ENCODE measurements at regions not wholly inside any gene's neighbourhood (a gene's known extent, or its start where the extent isn't known, plus 50 kb on each side); places are given as distances from the start of the nearest gene placed in this dataset.
"Not testable (repeated sequence)": the region's sequence is repeated elsewhere in the genome, so short reads cannot be mapped to it uniquely, and the experiment has no call there.

GRCh38 chr13:90938848-90939247 is 408.6 kb upstream of the MIR17HG start:
- H3K27ac ChIP-seq (ENCODE audit: extremely low read depth, low read depth, low read length) = no peak overlapping the region
- H3K9me3 ChIP-seq (ENCODE audit: control insufficient read depth, insufficient read depth, low read depth, low read length) = no peaks in the 10 kb centered on the region
- CTCF ChIA-PET = no interaction called here
- no peaks in the 10 kb centered on the region for H3K4me1 ChIP-seq (ENCODE audit: control insufficient read depth, insufficient read depth, low read length)
- H3K36me3 ChIP-seq (ENCODE audit: control insufficient read depth in 2 of 2, insufficient read depth in 1 of 2, low read length in 2 of 2) = no peaks in the 10 kb centered on the region
- no peak for TF ChIP-seq ZNF26 (tag by site-specific recombination; IDR thresholded peaks at IDR 0.05)
- no peak for TF ChIP-seq ZNF658 (tag by site-specific recombination; IDR thresholded peaks at IDR 0.05)
- no peak for TF ChIP-seq ZNF391 (tag by site-specific recombination; IDR thresholded peaks at IDR 0.05; ENCODE audit: borderline replicate concordance, low read depth)
- no peak for TF ChIP-seq ZNF404 (tag by site-specific recombination; IDR thresholded peaks at IDR 0.05)
- no peak for TF ChIP-seq GLIS2 (tag by site-specific recombination; IDR thresholded peaks at IDR 0.05)
- TF ChIP-seq ZNF138 (tag by site-specific recombination; IDR thresholded peaks at IDR 0.05; ENCODE audit: borderline replicate concordance) = no peak
- no peak for TF ChIP-seq HIC1 (tag by site-specific recombination; IDR thresholded peaks at IDR 0.05)
- no peak for TF ChIP-seq SP7 (tag by site-specific recombination; IDR thresholded peaks at IDR 0.05)
- no peak for TF ChIP-seq PRDM10 (tag by site-specific recombination; IDR thresholded peaks at IDR 0.05)
- TF ChIP-seq ZNF350 (tag by site-specific recombination; IDR thresholded peaks at IDR 0.05) = no peak
- TF ChIP-seq ZNF157 (tag by site-specific recombination; IDR thresholded peaks at IDR 0.05) = no peak
- POLR2A ChIA-PET = no interaction called here
- H3K4me3 ChIP-seq (ENCODE audit: low read depth, low read length) = no peak overlapping the region

- H3K9me3 ChIP-seq (ENCODE audit: control insufficient read depth, insufficient read depth, low read depth, low read length) = no peaks in the 10 kb centered on the region
- TF ChIP-seq ZNF211 (tag by site-specific recombination; IDR thresholded peaks at IDR 0.05; ENCODE audit: low read depth) (no peak), PRDM2 (tag by site-specific recombination; IDR thresholded peaks at IDR 0.05; ENCODE audit: borderline replicate concordance) (no peak), ZNF37A (tag by site-specific recombination; IDR thresholded peaks at IDR 0.05) (no peak), KLF10 (tag by site-specific recombination; IDR thresholded peaks at IDR 0.05) (no peak), ZNF146 (tag by site-specific recombination; IDR thresholded peaks at IDR 0.05) (no peak), IKZF3 (tag by site-specific recombination; IDR thresholded peaks at IDR 0.05) (no peak)
- ChIA-PET CTCF (no interaction called here), POLR2A (no interaction called here)
- H3K36me3 ChIP-seq (ENCODE audit: control insufficient read depth in 2 of 2, insufficient read depth in 1 of 2, low read length in 2 of 2) = no peaks in the 10 kb centered on the region
- H3K4me3 ChIP-seq (ENCODE audit: low read depth, low read length) = no peak overlapping the region
- no peaks in the 10 kb centered on the region for H3K4me1 ChIP-seq (ENCODE audit: control insufficient read depth, insufficient read depth, low read length)
- H3K27ac ChIP-seq (ENCODE audit: extremely low read depth, low read depth, low read length) = no peak overlapping the region
These were observed 403.5 kb upstream of the MIR17HG start for GRCh38 chr13:90943946-90944345.

GRCh38 chr13:90945146-90945545 is 402.3 kb upstream of the MIR17HG start:
- CTCF ChIA-PET; H3K36me3 ChIP-seq (ENCODE audit: control insufficient read depth in 2 of 2, insufficient read depth in 1 of 2, low read length in 2 of 2); POLR2A ChIA-PET; H3K27ac ChIP-seq (ENCODE audit: extremely low read depth, low read depth, low read length); H3K9me3 ChIP-seq (ENCODE audit: control insufficient read depth, insufficient read depth, low read depth, low read length); H3K4me3 ChIP-seq (ENCODE audit: low read depth, low read length); H3K4me1 ChIP-seq (ENCODE audit: control insufficient read depth, insufficient read depth, low read length): not testable (repeated sequence)

All from HEK293 (cell line).